Keratinocyte (primary cell): ENCODE measurements at regions not wholly inside any gene's neighbourhood (a gene's known extent, or its start where the extent isn't known, plus 50 kb on each side); places are given as distances from the start of the nearest gene placed in this dataset.

Experiments used
- DNase-seq: peaks from one replicate; pipeline ENCODE4 v3.0.0-alpha.2; 2011; ENCODE audit warnings: low read depth, missing footprints, low spot score
- FAIRE-seq: peaks from 2 replicates; lab custom pipeline; 2011; peaks lifted over from hg19 to GRCh38; lab: Jason Lieb, UNC
- H2AFZ ChIP-seq: 2 replicates; pipeline ENCODE4 v1.6.0; 2012; ENCODE audit warnings: low read length, control low read depth, inconsistent platforms; ENCODE audit not compliant: control insufficient read depth
- H3K27ac ChIP-seq: 2 replicates; pipeline ENCODE4 v1.5.1; 2011; ENCODE audit warnings: low read length; ENCODE audit not compliant: control insufficient read depth, insufficient read depth
- H3K27me3 ChIP-seq: 3 replicates; pipeline ENCODE4 v1.6.0; 2011; ENCODE audit warnings: low read length; ENCODE audit not compliant: control insufficient read depth, insufficient read depth; ENCODE audit errors: extremely low read depth
- H3K36me3 ChIP-seq, 2 experiments: 2 replicates in 1 of 2; 3 replicates in 1 of 2; pipeline ENCODE4 v1.5.1; 2011; ENCODE audit warnings: low read length in 2 of 2, mild to moderate bottlenecking in 1 of 2; ENCODE audit not compliant: control insufficient read depth in 2 of 2, insufficient read depth in 2 of 2; ENCODE audit errors: extremely low read depth in 1 of 2
- H3K4me1 ChIP-seq: 3 replicates; pipeline ENCODE4 v1.5.1; 2011; ENCODE audit warnings: low read length; ENCODE audit not compliant: control insufficient read depth, insufficient read depth; ENCODE audit errors: extremely low read depth
- H3K4me2 ChIP-seq: 3 replicates; pipeline ENCODE4 v1.6.0; 2011; ENCODE audit warnings: low read depth, low read length; ENCODE audit not compliant: control insufficient read depth, insufficient read depth; ENCODE audit errors: extremely low read depth
- H3K4me3 ChIP-seq, 3 experiments: fragments of 200-600 bp in 1 of 3; sonication (generic) in 1 of 3; 2 replicates in 2 of 3; 3 replicates in 1 of 3; pipeline ENCODE4 v1.5.1; 2011 to 2016; ENCODE audit warnings: low read length in 3 of 3, mild to moderate bottlenecking in 3 of 3, control low read depth in 2 of 3, inconsistent platforms in 1 of 3, low read depth in 1 of 3, mixed read lengths in 1 of 3, mixed run types in 1 of 3, moderate library complexity in 1 of 3; ENCODE audit not compliant: control insufficient read depth in 2 of 3, insufficient read depth in 2 of 3; ENCODE audit errors: extremely low read depth in 1 of 3
- H3K79me2 ChIP-seq: 2 replicates; pipeline ENCODE4 v1.6.0; 2012; ENCODE audit warnings: low read length; ENCODE audit not compliant: control insufficient read depth, insufficient read depth
- H3K9ac ChIP-seq: 3 replicates; pipeline ENCODE4 v1.6.0; 2011; ENCODE audit warnings: low read length; ENCODE audit not compliant: control insufficient read depth, insufficient read depth; ENCODE audit errors: extremely low read depth
- H3K9me1 ChIP-seq: 3 replicates; pipeline ENCODE4 v1.6.0; 2011; ENCODE audit warnings: low read length; ENCODE audit not compliant: control insufficient read depth, insufficient read depth; ENCODE audit errors: extremely low read depth
- H3K9me3 ChIP-seq: 2 replicates; pipeline ENCODE4 v1.5.1; 2012; ENCODE audit warnings: low read depth, low read length; ENCODE audit not compliant: control insufficient read depth
- H4K20me1 ChIP-seq: 3 replicates; pipeline ENCODE4 v1.6.0; 2011; ENCODE audit warnings: low read length; ENCODE audit not compliant: control insufficient read depth, insufficient read depth; ENCODE audit errors: extremely low read depth
- CTCF ChIP-seq, 3 experiments: IDR thresholded peaks in 1 of 3; conservative IDR thresholded peaks in 1 of 3; optimal IDR thresholded peaks in 1 of 3; 2 replicates in 2 of 3; 3 replicates in 1 of 3; pipeline versions ENCODE3 to v1.5.1; 2011; ENCODE audit warnings: low read length in 3 of 3, mild to moderate bottlenecking in 3 of 3, moderate library complexity in 2 of 3, control low read depth in 1 of 3, inconsistent platforms in 1 of 3; ENCODE audit not compliant: insufficient read depth in 2 of 3; ENCODE audit errors: extremely low read depth in 1 of 3
- EZH2 ChIP-seq: IDR thresholded peaks from one replicate; pipeline ENCODE4 v1.6.1; 2012; ENCODE audit warnings: inconsistent platforms, mild to moderate bottlenecking, low read length, moderate library complexity
- dilution Hi-C: fragments of 300-500 bp; cut with MboI; formaldehyde crosslinking; loops from one replicate; pipeline ENCODE4 v1.7.0; 2020; ENCODE audit warnings: low sequenced_read_pairs; ENCODE audit not compliant: extremely low pct_ligation_motif_present

DNA sequence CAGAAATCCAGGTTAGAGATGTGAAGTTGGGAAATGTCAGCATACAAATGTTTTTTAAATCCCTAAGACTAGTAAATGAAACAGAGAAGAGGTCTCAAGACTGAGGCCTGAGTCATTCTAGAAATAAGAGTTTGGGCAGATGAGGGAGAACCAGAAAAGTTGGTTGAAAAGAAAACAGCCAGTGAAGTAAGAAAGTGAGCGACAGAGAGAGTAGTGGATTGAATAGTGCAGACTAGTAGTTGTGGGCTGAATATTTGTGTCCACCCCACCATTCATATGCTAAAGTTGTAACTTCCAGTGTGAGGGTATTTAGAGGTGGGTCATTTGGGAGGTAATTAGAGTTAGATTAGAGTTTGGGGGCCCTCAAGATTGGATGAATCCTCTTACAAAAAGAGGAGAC is 889.2 kb downstream of the TTLL7 start:
- no peak overlapping the region for H2AFZ ChIP-seq
- no peak overlapping the region for H3K4me2 ChIP-seq
- TF ChIP-seq EZH2 = no peak
- TF ChIP-seq CTCF (optimal IDR thresholded peaks at IDR 0.05 in 1 of 3, IDR thresholded peaks at IDR 0.05 in 1 of 3, conservative IDR thresholded peaks at IDR 0.05 in 1 of 3; ENCODE audit: extremely low read depth in 1 of 3, insufficient read depth in 2 of 3, low read length in 3 of 3) = no peak
- no peaks in the 10 kb centered on the region for H3K9me3 ChIP-seq
- no peaks in the 10 kb centered on the region for H4K20me1 ChIP-seq
- no peaks in the 10 kb centered on the region for H3K9me1 ChIP-seq
- no peak for DNase-seq
- H3K27ac ChIP-seq = no peak overlapping the region
- no peak overlapping the region for H3K4me3 ChIP-seq
- H3K79me2 ChIP-seq = no peaks in the 10 kb centered on the region
- H3K27me3 ChIP-seq = no peaks in the 10 kb centered on the region
- no peak for FAIRE-seq
- dilution Hi-C loops = no loop called here
- H3K36me3 ChIP-seq = no peaks in the 10 kb centered on the region
- no peak overlapping the region for H3K9ac ChIP-seq
- no peaks in the 10 kb centered on the region for H3K4me1 ChIP-seq

DNA sequence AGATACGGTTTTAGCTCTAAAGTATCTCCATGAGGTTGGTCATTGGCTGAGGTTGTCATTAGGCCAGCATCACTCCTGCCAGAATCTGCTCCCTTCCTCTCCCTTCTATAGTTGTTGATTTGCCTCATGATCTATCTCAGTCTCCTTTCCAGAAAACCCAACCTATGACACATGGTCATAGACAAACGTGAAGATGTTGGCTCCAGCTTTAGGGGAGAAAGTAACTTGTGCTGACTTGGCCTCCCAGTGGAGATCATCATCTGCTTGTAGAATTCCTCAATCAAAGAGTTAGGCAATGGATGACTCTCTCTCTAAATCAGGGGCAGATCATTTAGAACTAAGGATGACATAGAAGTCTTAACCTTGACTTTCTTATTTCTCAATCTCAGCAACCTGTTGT is 894.4 kb downstream of the TTLL7 start:
- dilution Hi-C loops = no loop called here
- H3K27me3 ChIP-seq = no peaks in the 10 kb centered on the region
- H3K9me1 ChIP-seq = no peaks in the 10 kb centered on the region
- H3K4me3 ChIP-seq = no peak overlapping the region
- TF ChIP-seq EZH2 (no peak), CTCF (optimal IDR thresholded peaks at IDR 0.05 in 1 of 3, IDR thresholded peaks at IDR 0.05 in 1 of 3, conservative IDR thresholded peaks at IDR 0.05 in 1 of 3; ENCODE audit: extremely low read depth in 1 of 3, insufficient read depth in 2 of 3, low read length in 3 of 3) (no peak)
- H4K20me1 ChIP-seq = no peaks in the 10 kb centered on the region
- FAIRE-seq = no peak
- H3K4me2 ChIP-seq = no peak overlapping the region
- no peaks in the 10 kb centered on the region for H3K4me1 ChIP-seq
- H3K36me3 ChIP-seq = no peaks in the 10 kb centered on the region
- H3K27ac ChIP-seq = no peak overlapping the region
- no peaks in the 10 kb centered on the region for H3K79me2 ChIP-seq
- no peak overlapping the region for H2AFZ ChIP-seq
- DNase-seq = no peak
- H3K9me3 ChIP-seq = no peaks in the 10 kb centered on the region
- no peak overlapping the region for H3K9ac ChIP-seq
